Stimulated activated memory B cell treated with anti-CD40 and anti-IgM and Interleukin-4, amounts not matched to agents 10 μg/mL and 1 μg/mL and 100 μg/mL, for 72 hours (primary cell): ENCODE measurements at regions not wholly inside any gene's neighbourhood (a gene's known extent, or its start where the extent isn't known, plus 50 kb on each side); places are given as distances from the start of the nearest gene placed in this dataset.

Source experiments
- ATAC-seq: fragments of 150-1000 bp; cut with Tn5 transposase; 2 replicates; pipeline ENCODE4 v1.10.0; 2021
- H3K27ac Mint-ChIP-seq: one replicate; pipeline ENCODE4 v1.8.0; 2022; ENCODE audit warnings: mild to moderate bottlenecking, mixed read lengths
- H3K27me3 Mint-ChIP-seq: one replicate; pipeline ENCODE4 v1.8.0; 2022; ENCODE audit warnings: mixed read lengths
- H3K36me3 Mint-ChIP-seq: one replicate; pipeline ENCODE4 v1.8.0; 2022; ENCODE audit warnings: mixed read lengths
- H3K4me1 Mint-ChIP-seq: one replicate; pipeline ENCODE4 v1.8.0; 2022; ENCODE audit warnings: mixed read lengths
- H3K4me3 Mint-ChIP-seq: one replicate; pipeline ENCODE4 v1.8.0; 2022; ENCODE audit warnings: mild to moderate bottlenecking, moderate library complexity, mixed read lengths
- H3K9me3 Mint-ChIP-seq: one replicate; pipeline ENCODE4 v1.8.0; 2022; ENCODE audit warnings: mixed read lengths

DNA sequence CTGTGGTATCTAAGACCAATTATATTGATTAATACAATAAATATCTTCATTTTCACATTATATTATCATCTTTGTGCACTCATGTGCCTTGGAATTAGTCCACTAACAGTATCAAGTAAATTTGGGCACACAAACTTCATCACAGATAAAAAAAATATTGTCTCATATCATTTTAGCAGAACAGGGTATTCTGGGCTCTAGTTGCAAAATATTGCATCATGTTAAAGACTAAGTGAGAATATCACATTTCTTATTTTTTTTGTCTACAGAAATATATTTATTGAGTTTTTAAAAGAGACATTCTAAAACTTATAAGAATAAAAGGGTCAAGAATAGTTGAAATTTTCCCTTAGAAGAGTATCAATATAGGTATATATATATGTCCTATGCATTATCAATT lies 754.1 kb upstream of the MAN1A1 start:
- Mint-ChIP-seq H3K4me1 (no peaks in the 10 kb centered on the region), H3K4me3 (no peak overlapping the region), H3K27me3 (no peaks in the 10 kb centered on the region), H3K9me3 (no peaks in the 10 kb centered on the region), H3K36me3 (no peaks in the 10 kb centered on the region), H3K27ac (no peak overlapping the region)
- no peak for ATAC-seq

- H3K36me3 Mint-ChIP-seq: no peaks in the 10 kb centered on the region
- H3K9me3 Mint-ChIP-seq: no peaks in the 10 kb centered on the region
These were observed 747.2 kb upstream of the MAN1A1 start for GRCh38 chr6:120096696-120097260.

GRCh38 chr6:120083186-120083585 lies 733.6 kb upstream of the MAN1A1 start:
- H3K27me3 Mint-ChIP-seq: no peaks in the 10 kb centered on the region
- no peaks in the 10 kb centered on the region for H3K4me1 Mint-ChIP-seq
- H3K9me3 Mint-ChIP-seq: no peaks in the 10 kb centered on the region
- H3K4me3 Mint-ChIP-seq: no peak overlapping the region
- H3K27ac Mint-ChIP-seq: no peak overlapping the region
- no peaks in the 10 kb centered on the region for H3K36me3 Mint-ChIP-seq
- no peak for ATAC-seq

More at GRCh38 chr6:120096696-120097260, 747.2 kb upstream of the MAN1A1 start:
- no peaks in the 10 kb centered on the region for H3K27me3 Mint-ChIP-seq
- no peak overlapping the region for H3K27ac Mint-ChIP-seq
- H3K4me3 Mint-ChIP-seq: no peak overlapping the region
- ATAC-seq: no peak
- H3K4me1 Mint-ChIP-seq: no peaks in the 10 kb centered on the region

DNA sequence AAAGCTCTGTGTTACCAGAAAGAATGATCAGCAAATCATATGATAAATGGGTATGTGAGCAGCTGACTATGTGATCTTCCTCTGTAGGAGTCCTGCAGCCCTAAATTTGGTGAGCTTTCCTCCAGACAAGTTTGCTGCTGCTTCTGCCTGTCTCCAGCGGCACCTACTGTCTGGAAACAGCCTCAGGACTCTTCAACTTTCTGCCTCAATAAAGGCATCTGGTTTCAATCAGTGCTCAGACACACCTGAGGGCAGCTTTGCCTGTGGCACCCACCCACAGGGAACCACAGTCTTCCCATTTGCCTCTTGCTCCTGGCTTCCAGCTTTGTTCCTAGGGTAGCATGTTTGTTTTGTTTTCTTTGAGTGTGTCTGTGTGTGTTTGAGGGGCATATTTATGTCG lies 727.9 kb upstream of the MAN1A1 start:
- no peak overlapping the region for H3K27ac Mint-ChIP-seq
- no peaks in the 10 kb centered on the region for H3K36me3 Mint-ChIP-seq
- no peaks in the 10 kb centered on the region for H3K27me3 Mint-ChIP-seq
- H3K4me3 Mint-ChIP-seq: no peak overlapping the region
- no peaks in the 10 kb centered on the region for H3K9me3 Mint-ChIP-seq
- H3K4me1 Mint-ChIP-seq: no peaks in the 10 kb centered on the region
- ATAC-seq: no peak

GRCh38 chr6:120058410-120058809 lies 708.8 kb upstream of the MAN1A1 start:
- Mint-ChIP-seq H3K36me3 (peaks cover 6% of the 10 kb centered on the region), H3K9me3 (peaks cover 9% of the 10 kb centered on the region), H3K27ac (no peak overlapping the region), H3K4me3 (no peak overlapping the region), H3K27me3 (no peaks in the 10 kb centered on the region), H3K4me1 (no peaks in the 10 kb centered on the region)
- no peak for ATAC-seq

DNA sequence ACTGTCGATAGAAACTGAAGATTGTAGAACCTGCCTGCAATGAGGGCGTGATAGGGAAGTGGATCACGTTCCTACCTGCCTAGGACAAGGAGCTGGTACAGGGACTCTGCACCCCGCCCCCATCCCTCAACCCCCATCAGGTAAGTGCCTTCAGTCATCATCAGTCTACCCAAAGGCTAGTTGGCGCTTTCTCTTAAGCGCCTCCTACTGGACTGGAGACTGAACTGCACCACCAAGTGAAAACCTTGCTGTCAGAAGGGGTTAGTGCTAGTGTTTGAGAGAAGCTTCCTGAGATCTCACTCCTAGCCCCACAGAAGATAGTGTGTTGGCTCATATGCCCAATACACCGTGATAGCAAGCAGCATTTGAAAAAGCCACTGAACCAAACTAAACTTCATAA lies 706.5 kb upstream of the MAN1A1 start:
- H3K27ac Mint-ChIP-seq: no peak overlapping the region
- H3K4me1 Mint-ChIP-seq: no peaks in the 10 kb centered on the region
- no peak overlapping the region for H3K4me3 Mint-ChIP-seq
- no peaks in the 10 kb centered on the region for H3K27me3 Mint-ChIP-seq
- peaks cover 6% of the 10 kb centered on the region for H3K9me3 Mint-ChIP-seq
- ATAC-seq: no peak
- peaks cover 6% of the 10 kb centered on the region for H3K36me3 Mint-ChIP-seq

DNA sequence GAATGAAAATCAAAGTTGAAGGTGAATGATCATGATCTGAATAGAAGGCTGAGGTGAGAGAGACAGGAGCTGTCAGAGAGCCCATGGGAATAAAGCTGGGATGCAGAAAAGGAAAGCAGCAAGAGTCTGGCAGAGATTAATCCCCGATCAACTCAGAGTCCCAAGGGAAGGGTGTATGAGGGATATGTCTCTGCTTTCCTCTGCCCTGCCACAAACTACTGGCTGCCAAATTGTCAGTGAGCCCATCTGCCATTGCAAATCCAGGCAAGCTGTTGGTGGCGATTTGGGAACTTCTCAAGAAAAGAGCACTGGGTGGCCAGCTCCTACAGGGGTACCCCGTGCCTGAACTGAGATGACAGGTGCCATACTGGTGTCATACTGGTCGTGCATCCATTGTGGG lies 705.5 kb upstream of the MAN1A1 start:
- Mint-ChIP-seq H3K4me3 (no peak overlapping the region), H3K36me3 (peaks cover 5% of the 10 kb centered on the region), H3K27ac (no peak overlapping the region), H3K9me3 (peaks cover 5% of the 10 kb centered on the region), H3K27me3 (no peaks in the 10 kb centered on the region), H3K4me1 (no peaks in the 10 kb centered on the region)
- ATAC-seq: no peak

DNA sequence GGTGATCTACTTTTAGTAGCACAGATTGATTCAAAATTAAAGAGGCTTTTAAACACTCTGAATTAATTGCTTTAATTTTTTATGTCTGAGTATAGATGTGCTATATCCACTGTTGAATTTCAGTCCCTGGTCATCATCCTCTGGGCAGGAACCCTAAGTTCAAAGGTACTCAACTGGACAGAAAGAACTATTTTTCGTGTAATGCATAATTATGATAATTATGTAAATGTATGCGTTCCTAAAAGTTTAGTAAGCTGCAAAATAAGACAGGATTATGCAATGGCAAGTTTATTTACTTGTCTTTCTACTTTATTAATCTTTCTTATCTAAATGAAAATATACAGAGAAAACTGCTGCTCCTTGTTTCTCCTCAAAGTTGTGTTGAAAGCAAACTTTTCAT lies 690.1 kb upstream of the MAN1A1 start:
- H3K4me3 Mint-ChIP-seq: no peak overlapping the region
- no peaks in the 10 kb centered on the region for H3K27me3 Mint-ChIP-seq
- no peak for ATAC-seq
- no peaks in the 10 kb centered on the region for H3K36me3 Mint-ChIP-seq
- H3K4me1 Mint-ChIP-seq: no peaks in the 10 kb centered on the region
- H3K27ac Mint-ChIP-seq: no peak overlapping the region
- H3K9me3 Mint-ChIP-seq: no peaks in the 10 kb centered on the region

GRCh38 chr6:120031837-120032236 lies 682.3 kb upstream of the MAN1A1 start:
- Mint-ChIP-seq H3K9me3 (no peaks in the 10 kb centered on the region), H3K27me3 (no peaks in the 10 kb centered on the region), H3K4me3 (no peak overlapping the region), H3K4me1 (no peaks in the 10 kb centered on the region), H3K27ac (no peak overlapping the region), H3K36me3 (no peaks in the 10 kb centered on the region)
- ATAC-seq: no peak

- Mint-ChIP-seq H3K27me3 (no peaks in the 10 kb centered on the region), H3K4me3 (no peak overlapping the region), H3K27ac (no peak overlapping the region), H3K36me3 (no peaks in the 10 kb centered on the region), H3K9me3 (no peaks in the 10 kb centered on the region), H3K4me1 (no peaks in the 10 kb centered on the region)
- ATAC-seq: no peak
These were observed 677.2 kb upstream of the MAN1A1 start for GRCh38 chr6:120026791-120027190.

DNA sequence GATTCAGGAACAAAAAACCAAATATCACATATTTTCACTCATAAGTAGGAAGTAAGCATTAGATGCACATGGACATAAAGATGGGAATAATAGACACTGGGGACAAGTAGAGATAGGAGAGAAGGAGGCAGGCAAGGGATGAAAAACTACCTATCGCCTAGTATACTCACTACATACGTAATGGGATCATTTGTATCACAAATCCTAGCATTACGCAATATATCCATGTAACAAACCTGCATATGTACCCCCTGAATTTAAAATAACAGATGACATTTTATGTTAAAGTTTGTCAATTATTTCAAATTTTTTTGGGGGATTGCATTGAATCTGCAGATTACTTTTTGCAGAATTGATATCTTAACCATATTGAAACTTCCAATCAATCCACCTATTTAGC lies 660.5 kb upstream of the MAN1A1 start:
- H3K4me3 Mint-ChIP-seq: no peak overlapping the region
- H3K36me3 Mint-ChIP-seq: no peaks in the 10 kb centered on the region
- ATAC-seq: no peak
- H3K9me3 Mint-ChIP-seq: peaks cover 4% of the 10 kb centered on the region
- no peak overlapping the region for H3K27ac Mint-ChIP-seq
- no peaks in the 10 kb centered on the region for H3K4me1 Mint-ChIP-seq
- H3K27me3 Mint-ChIP-seq: no peaks in the 10 kb centered on the region

- H3K4me1 Mint-ChIP-seq: no peaks in the 10 kb centered on the region
- no peak overlapping the region for H3K27ac Mint-ChIP-seq
- no peaks in the 10 kb centered on the region for H3K27me3 Mint-ChIP-seq
- no peaks in the 10 kb centered on the region for H3K36me3 Mint-ChIP-seq
- H3K9me3 Mint-ChIP-seq: peaks cover 4% of the 10 kb centered on the region
- no peak for ATAC-seq
- no peak overlapping the region for H3K4me3 Mint-ChIP-seq
These were observed 655.9 kb upstream of the MAN1A1 start for GRCh38 chr6:120005292-120005976.

GRCh38 chr6:119986934-119987549 lies 637.5 kb upstream of the MAN1A1 start:
- no peak overlapping the region for H3K27ac Mint-ChIP-seq
- no peaks in the 10 kb centered on the region for H3K36me3 Mint-ChIP-seq
- peak; percentile 36 for ATAC-seq
- H3K4me1 Mint-ChIP-seq: no peaks in the 10 kb centered on the region
- no peak overlapping the region for H3K4me3 Mint-ChIP-seq
- no peaks in the 10 kb centered on the region for H3K9me3 Mint-ChIP-seq
- no peaks in the 10 kb centered on the region for H3K27me3 Mint-ChIP-seq

- Mint-ChIP-seq H3K4me1 (no peaks in the 10 kb centered on the region), H3K9me3 (no peaks in the 10 kb centered on the region), H3K36me3 (no peaks in the 10 kb centered on the region), H3K27ac (no peak overlapping the region), H3K27me3 (no peaks in the 10 kb centered on the region), H3K4me3 (no peak overlapping the region)
- no peak for ATAC-seq
These were observed 636.6 kb upstream of the MAN1A1 start for GRCh38 chr6:119985952-119986736.

GRCh38 chr6:119980802-119981201 lies 631.2 kb upstream of the MAN1A1 start:
- Mint-ChIP-seq H3K4me1 (peaks cover 5% of the 10 kb centered on the region), H3K9me3 (no peaks in the 10 kb centered on the region), H3K27ac (no peak overlapping the region), H3K36me3 (no peaks in the 10 kb centered on the region), H3K27me3 (no peaks in the 10 kb centered on the region), H3K4me3 (no peak overlapping the region)
- ATAC-seq: no peak
